Left lung (tissue), 4 donors: ENCODE measurements at regions not wholly inside any gene's neighbourhood (a gene's known extent, or its start where the extent isn't known, plus 50 kb on each side); places are given as distances from the start of the nearest gene placed in this dataset.

ENCODE experiments used
- ATAC-seq: fragments of 200-7000 bp; cut with Tn5 transposase; one replicate; pipeline ENCODE4 v1.9.1; 2020; ENCODE audit warnings: moderate library complexity
- DNase-seq, 4 donors: peaks; one replicate each; pipeline ENCODE4 v3.0.0-alpha.2; 2013 to 2020
- H3K27ac ChIP-seq, 2 donors: fragments of 200-600 bp; sonication (generic) in 1 of 2; one replicate each; pipeline versions ENCODE4 v1.5.0 to v1.8.0; 2020 to 2021
- H3K27me3 ChIP-seq, 2 donors: fragments of 200-600 bp; sonication (generic) in 1 of 2; one replicate each; pipeline versions ENCODE4 v1.5.0 to v1.8.0; 2020 to 2021
- H3K36me3 ChIP-seq, 2 donors: fragments of 200-600 bp; sonication (generic) in 1 of 2; one replicate each; pipeline versions ENCODE4 v1.5.0 to v1.8.0; 2020 to 2021
- H3K4me1 ChIP-seq, 2 donors: fragments of 200-600 bp; one replicate each; pipeline ENCODE4 v1.8.0; 2021
- H3K4me3 ChIP-seq, 2 donors: fragments of 200-600 bp; sonication (generic) in 1 of 2; one replicate each; pipeline versions ENCODE4 v1.5.0 to v1.8.0; 2020 to 2021; ENCODE audit warnings: mild to moderate bottlenecking in 1 of 2
- H3K9me3 ChIP-seq, 2 donors: fragments of 200-600 bp; sonication (generic) in 1 of 2; one replicate each; pipeline versions ENCODE4 v1.5.0 to v1.8.0; 2020 to 2021
- CTCF ChIP-seq, 2 donors: fragments of 200-600 bp; sonication (generic) in 1 of 2; IDR thresholded peaks; one replicate each; pipeline versions ENCODE4 v1.5.0 to v1.8.0; 2021; ENCODE audit warnings: antibody characterized with exemption in 2 of 2
- intact Hi-C, 2 donors: fragments of 100-400 bp; cut with DNase I; formaldehyde crosslinking; loops; one replicate each; pipeline versions ENCODE4 v1.11.2 to v1.14.2; 2022
- donor health status: DM: no; HTN: yes; CAD: no.
- donor health status: DM: no; HTN: no; CAD: no.

GRCh38 chr5:165504674-165505073 lies 1999.3 kb downstream of the MAT2B start:
- Histone ChIP-seq H3K4me1 (no peaks in the 10 kb centered on the region), H3K27me3 (no peaks in the 10 kb centered on the region), H3K9me3 (peaks cover 0 to 29% of the 10 kb centered on the region in 2 donors), H3K4me3 (no peak overlapping the region), H3K36me3 (no peaks in the 10 kb centered on the region), H3K27ac (peak overlapping the region in 1 of 2 donors; percentile 4)
- no peak for ATAC-seq
- no peak for TF ChIP-seq CTCF (IDR thresholded peaks at IDR 0.05)
- DNase-seq: no peak
- intact Hi-C loops: no loop called here

GRCh38 chr5:165508286-165508685 lies 2002.9 kb downstream of the MAT2B start:
- Histone ChIP-seq H3K4me1 (no peaks in the 10 kb centered on the region), H3K9me3 (peaks cover 0 to 29% of the 10 kb centered on the region in 2 donors), H3K4me3 (no peak overlapping the region), H3K27me3 (no peaks in the 10 kb centered on the region), H3K36me3 (no peaks in the 10 kb centered on the region), H3K27ac (no peak overlapping the region)
- no peak for TF ChIP-seq CTCF (IDR thresholded peaks at IDR 0.05)
- intact Hi-C loops: no loop called here
- DNase-seq (no peak), ATAC-seq (no peak)

GRCh38 chr5:165508861-165509260 lies 2003.4 kb downstream of the MAT2B start:
- H3K27me3 ChIP-seq: no peaks in the 10 kb centered on the region
- no peak for TF ChIP-seq CTCF (IDR thresholded peaks at IDR 0.05)
- ATAC-seq: no peak

GRCh38 chr5:165521816-165522610 lies 2016.6 kb downstream of the MAT2B start:
- Histone ChIP-seq H3K36me3 (no peaks in the 10 kb centered on the region), H3K27me3 (no peaks in the 10 kb centered on the region), H3K4me3 (no peak overlapping the region), H3K9me3 (peaks cover 0 to 10% of the 10 kb centered on the region in 2 donors), H3K27ac (no peak overlapping the region), H3K4me1 (no peaks in the 10 kb centered on the region)
- ATAC-seq (no peak), DNase-seq (peak in 2 of 4 donors; percentile 22 to 36)
- intact Hi-C loops: no loop called here
- TF ChIP-seq CTCF (IDR thresholded peaks at IDR 0.05): no peak

More at GRCh38 chr5:165508861-165509260, 2003.4 kb downstream of the MAT2B start:
- no peak for DNase-seq
- Histone ChIP-seq H3K27ac (no peak overlapping the region), H3K4me3 (no peak overlapping the region), H3K9me3 (peaks cover 0 to 29% of the 10 kb centered on the region in 2 donors), H3K4me1 (no peaks in the 10 kb centered on the region), H3K36me3 (no peaks in the 10 kb centered on the region)
- intact Hi-C loops: no loop called here

GRCh38 chr5:165525271-165525670 lies 2019.9 kb downstream of the MAT2B start:
- no peak for TF ChIP-seq CTCF (IDR thresholded peaks at IDR 0.05)
- no peak for DNase-seq
- intact Hi-C loops: no loop called here
- no peaks in the 10 kb centered on the region for H3K36me3 ChIP-seq
- H3K9me3 ChIP-seq: peaks cover 0 to 38% of the 10 kb centered on the region in 2 donors
- H3K27me3 ChIP-seq: no peaks in the 10 kb centered on the region
- no peaks in the 10 kb centered on the region for H3K4me1 ChIP-seq
- H3K27ac ChIP-seq: no peak overlapping the region
- no peak overlapping the region for H3K4me3 ChIP-seq
- no peak for ATAC-seq
